Caco-2 (cell line): ENCODE measurements at regions not wholly inside any gene's neighbourhood (a gene's known extent, or its start where the extent isn't known, plus 50 kb on each side); places are given as distances from the start of the nearest gene placed in this dataset.

Source experiments
- BruUV-seq: library from RNA; stranded (reverse); fragments of 400-500 nt; replicated peaks from 2 replicates; lab custom pipeline; 2021; lab: Mats Ljungman, UMichigan
- CTCF ChIA-PET: fragments of 300-600 bp; sonication (Branson Sonifier 250); formaldehyde crosslinking; loops from one replicate; lab custom pipeline; 2022; ENCODE audit warnings: antibody characterized with exemption; lab: Charles Lee
- POLR2A ChIA-PET: fragments of 300-600 bp; sonication (Branson Sonifier 250); formaldehyde crosslinking; loops from one replicate; lab custom pipeline; 2022; ENCODE audit warnings: antibody characterized with exemption; lab: Charles Lee
- DNase-seq, 2 experiments: peaks; one replicate each; pipeline versions ENCODE4 v3.0.0 to v3.0.0-alpha.2; 2020 to 2022
- H3K27me3 ChIP-seq: replicated peaks from 2 replicates; pipeline ENCODE4 v1.6.0; 2011; ENCODE audit warnings: low read length; ENCODE audit not compliant: control insufficient read depth, insufficient read depth
- H3K36me3 ChIP-seq: 2 replicates; pipeline ENCODE4 v1.5.1; 2011; ENCODE audit warnings: low read length; ENCODE audit not compliant: control insufficient read depth, insufficient read depth
- H3K4me1 ChIP-seq: fragments of 250-450 bp; sonication (Bioruptor Pico); 2 replicates; pipeline ENCODE4 v1.5.1; 2020; ENCODE audit warnings: mild to moderate bottlenecking
- H3K4me3 ChIP-seq: 2 replicates; pipeline ENCODE4 v1.5.1; 2011; ENCODE audit warnings: low read depth, mild to moderate bottlenecking, control low read depth, low read length
- H3K9me3 ChIP-seq: fragments of 250-450 bp; sonication (Bioruptor Pico); 2 replicates; pipeline ENCODE4 v1.5.1; 2020; ENCODE audit warnings: mild to moderate bottlenecking, moderate library complexity
- H3K27ac Mint-ChIP-seq: one replicate; pipeline ENCODE4 v1.8.0; 2022; ENCODE audit warnings: mixed read lengths; ENCODE audit not compliant: unreplicated experiment
- H3K27me3 Mint-ChIP-seq: one replicate; pipeline ENCODE4 v1.8.0; 2022; ENCODE audit warnings: mixed read lengths; ENCODE audit not compliant: insufficient read depth, unreplicated experiment
- H3K36me3 Mint-ChIP-seq: one replicate; pipeline ENCODE4 v1.8.0; 2022; ENCODE audit warnings: mild to moderate bottlenecking, mixed read lengths; ENCODE audit not compliant: insufficient read depth, unreplicated experiment
- H3K4me1 Mint-ChIP-seq: one replicate; pipeline ENCODE4 v1.8.0; 2022; ENCODE audit warnings: low read depth, mixed read lengths; ENCODE audit not compliant: unreplicated experiment
- H3K4me3 Mint-ChIP-seq: one replicate; pipeline ENCODE4 v1.8.0; 2022; ENCODE audit warnings: mild to moderate bottlenecking, moderate library complexity, mixed read lengths; ENCODE audit not compliant: unreplicated experiment
- H3K9me3 Mint-ChIP-seq: one replicate; pipeline ENCODE4 v1.8.0; 2022; ENCODE audit warnings: mixed read lengths; ENCODE audit not compliant: unreplicated experiment
- CTCF ChIP-seq, 2 experiments: fragments of 200-600 bp in 1 of 2; IDR thresholded peaks; 1 replicate in 1 of 2; 2 replicates in 1 of 2; pipeline versions ENCODE4 v1.5.1 to v1.8.0; 2011 to 2022; ENCODE audit warnings: antibody characterized with exemption in 1 of 2, control low read depth in 1 of 2, inconsistent platforms in 1 of 2, low read depth in 1 of 2, low read length in 1 of 2, mild to moderate bottlenecking in 1 of 2, moderate library complexity in 1 of 2; ENCODE audit not compliant: insufficient read depth in 1 of 2, severe bottlenecking in 1 of 2, unreplicated experiment in 1 of 2
- intact Hi-C: fragments of 100-400 bp; cut with micrococcal nuclease; formaldehyde crosslinking; loops from one replicate; pipeline ENCODE4 v1.10.0; 2022; ENCODE audit not compliant: unreplicated experiment

GRCh38 chr3:45277636-45278035 is 51.5 kb upstream of the TMEM158 start:
- H3K27me3 Mint-ChIP-seq, result peaks cover 14% of the 10 kb centered on the region
- TF ChIP-seq CTCF (IDR thresholded peaks at IDR 0.05; ENCODE audit: insufficient read depth in 1 of 2, low read depth in 1 of 2, low read length in 1 of 2, severe bottlenecking in 1 of 2, unreplicated experiment in 1 of 2), result no peak

GRCh38 chr3:45280232-45280631 is 54.1 kb upstream of the TMEM158 start:
- peaks cover 49% of the 10 kb centered on the region for H3K9me3 Mint-ChIP-seq
- TF ChIP-seq CTCF (IDR thresholded peaks at IDR 0.05; ENCODE audit: insufficient read depth in 1 of 2, low read depth in 1 of 2, low read length in 1 of 2, severe bottlenecking in 1 of 2, unreplicated experiment in 1 of 2), result no peak

More at GRCh38 chr3:45277636-45278035, 51.5 kb upstream of the TMEM158 start:
- Mint-ChIP-seq H3K36me3 (no peaks in the 10 kb centered on the region), H3K4me3 (no peak overlapping the region), H3K27ac (no peak overlapping the region), H3K4me1 (no peaks in the 10 kb centered on the region), H3K9me3 (peaks cover 48% of the 10 kb centered on the region)
- Histone ChIP-seq H3K4me1 (no peaks in the 10 kb centered on the region), H3K9me3 (peaks cover 22% of the 10 kb centered on the region; the same call in 1 of the 2 replicates), H3K4me3 (no peak overlapping the region), H3K36me3 (no peaks in the 10 kb centered on the region), H3K27me3 (no peaks in the 10 kb centered on the region)
- intact Hi-C loops, result no loop called here
- no TSS peak for BruUV-seq
- POLR2A ChIA-PET, result no interaction called here
- CTCF ChIA-PET, result no interaction called here
- no peak for DNase-seq

GRCh38 chr3:45280971-45281370 is 54.9 kb upstream of the TMEM158 start:
- H3K4me3 Mint-ChIP-seq, result no peak overlapping the region
- no peak overlapping the region for H3K27ac Mint-ChIP-seq
- no TSS peak for BruUV-seq

More at GRCh38 chr3:45280232-45280631, 54.1 kb upstream of the TMEM158 start:
- DNase-seq, result no peak
- no peak overlapping the region for H3K4me3 ChIP-seq
- ChIA-PET CTCF (no interaction called here), POLR2A (no interaction called here)
- no peaks in the 10 kb centered on the region for H3K4me1 Mint-ChIP-seq
- H3K4me1 ChIP-seq, result no peaks in the 10 kb centered on the region
- intact Hi-C loops, result no loop called here
- BruUV-seq, result no TSS peak
- H3K27me3 Mint-ChIP-seq, result peaks cover 13% of the 10 kb centered on the region
- no peaks in the 10 kb centered on the region for H3K27me3 ChIP-seq
- H3K4me3 Mint-ChIP-seq, result no peak overlapping the region
- no peak overlapping the region for H3K27ac Mint-ChIP-seq
- no peaks in the 10 kb centered on the region for H3K36me3 ChIP-seq
- H3K36me3 Mint-ChIP-seq, result no peaks in the 10 kb centered on the region
- H3K9me3 ChIP-seq, result peaks cover 22% of the 10 kb centered on the region; the same call in 1 of the 2 replicates

More at GRCh38 chr3:45280971-45281370, 54.9 kb upstream of the TMEM158 start:
- no peak for DNase-seq
- no peaks in the 10 kb centered on the region for H3K36me3 ChIP-seq
- H3K27me3 ChIP-seq, result no peaks in the 10 kb centered on the region
- ChIA-PET POLR2A (interaction anchor here (0.6 kb wide), 1 partner anchor 26 kb away, joined by 3 read pairs; no protein-coding TSS in a partner anchor), CTCF (no interaction called here)
- H3K9me3 ChIP-seq, result peaks cover 22% of the 10 kb centered on the region; the same call in 1 of the 2 replicates
- H3K27me3 Mint-ChIP-seq, result peaks cover 11% of the 10 kb centered on the region
- H3K36me3 Mint-ChIP-seq, result no peaks in the 10 kb centered on the region
- peaks cover 49% of the 10 kb centered on the region for H3K9me3 Mint-ChIP-seq
- no peak overlapping the region for H3K4me3 ChIP-seq
- no peaks in the 10 kb centered on the region for H3K4me1 ChIP-seq
- intact Hi-C loops, result no loop called here
- H3K4me1 Mint-ChIP-seq, result no peaks in the 10 kb centered on the region
- no peak for TF ChIP-seq CTCF (IDR thresholded peaks at IDR 0.05; ENCODE audit: insufficient read depth in 1 of 2, low read depth in 1 of 2, low read length in 1 of 2, severe bottlenecking in 1 of 2, unreplicated experiment in 1 of 2)
